HL-60 (cell line): ENCODE measurements at regions not wholly inside any gene's neighbourhood (a gene's known extent, or its start where the extent isn't known, plus 50 kb on each side); places are given as distances from the start of the nearest gene placed in this dataset.

Source experiments
- DNase-seq, 2 experiments: peaks; one replicate each; pipeline ENCODE4 v3.0.0-alpha.2; 2010 to 2020; ENCODE audit warnings: low read depth in 1 of 2, low spot score in 1 of 2
- H3K27ac ChIP-seq: fragments of 250-450 bp; sonication (Bioruptor Pico); replicated peaks from 2 replicates; pipeline ENCODE4 v1.5.1; 2020; ENCODE audit warnings: mild to moderate bottlenecking, moderate library complexity
- H3K27me3 ChIP-seq: fragments of 250-450 bp; sonication (Bioruptor Pico); 2 replicates; pipeline ENCODE4 v1.5.1; 2021; ENCODE audit warnings: mild to moderate bottlenecking, moderate library complexity; ENCODE audit not compliant: insufficient read depth, poor library complexity, severe bottlenecking
- H3K4me3 ChIP-seq: replicated peaks from 2 replicates; pipeline ENCODE4 v1.5.1; 2011; ENCODE audit warnings: mild to moderate bottlenecking, control low read depth, low read length; ENCODE audit not compliant: insufficient read depth
- CTCF ChIP-seq: IDR thresholded peaks from one replicate; pipeline ENCODE4 v1.5.1; 2011; ENCODE audit warnings: low read length, control low read depth, inconsistent platforms; ENCODE audit not compliant: insufficient read depth
- GABPA ChIP-seq: IDR thresholded peaks from 2 replicates; pipeline ENCODE4 v1.6.1; 2012; ENCODE audit warnings: low read depth
- POLR2AphosphoS5 ChIP-seq: IDR thresholded peaks from 2 replicates; pipeline ENCODE4 v1.6.1; 2012; ENCODE audit warnings: low read depth
- REST ChIP-seq: IDR thresholded peaks from 2 replicates; pipeline ENCODE4 v1.6.1; 2012; ENCODE audit warnings: low read depth; ENCODE audit not compliant: insufficient replicate concordance
- SPI1 ChIP-seq: IDR thresholded peaks from 2 replicates; pipeline ENCODE4 v1.6.1; 2012; ENCODE audit warnings: low read depth, mild to moderate bottlenecking, borderline replicate concordance

DNA sequence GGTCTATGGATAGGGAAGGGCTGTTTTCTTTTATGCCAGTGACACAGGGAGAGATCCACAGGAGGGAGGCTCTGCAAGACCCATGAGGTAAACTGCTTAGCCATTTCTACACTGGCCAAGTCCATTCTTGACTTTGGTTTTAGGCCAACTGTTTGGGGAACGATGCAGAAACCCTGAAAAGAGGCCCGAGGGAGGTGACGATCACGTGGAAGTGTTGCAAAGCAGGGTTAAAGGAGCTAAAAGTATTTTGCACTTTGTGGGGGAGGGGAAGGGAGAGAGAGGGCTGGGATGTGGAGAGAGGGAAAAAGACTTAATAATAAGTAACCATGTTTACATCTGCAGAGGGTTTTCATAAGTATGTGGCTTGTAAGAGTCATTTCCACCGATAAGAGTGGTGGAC, 239.7 kb downstream of the EMX2 start:
- TF ChIP-seq SPI1 (no peak), GABPA (no peak)
- no peaks in the 10 kb centered on the region for H3K27me3 ChIP-seq

GRCh38 chr10:117783698-117784395, 241.3 kb downstream of the EMX2 start:
- Histone ChIP-seq H3K4me3 (no peak overlapping the region), H3K27me3 (no peaks in the 10 kb centered on the region), H3K27ac (no peak overlapping the region)
- no peak for DNase-seq
- TF ChIP-seq CTCF (no peak), POLR2AphosphoS5 (no peak), SPI1 (no peak), GABPA (no peak)

More for the DNA sequence above, 239.7 kb downstream of the EMX2 start:
- H3K4me3 ChIP-seq = no peak overlapping the region
- no peak overlapping the region for H3K27ac ChIP-seq
- no peak for DNase-seq

DNA sequence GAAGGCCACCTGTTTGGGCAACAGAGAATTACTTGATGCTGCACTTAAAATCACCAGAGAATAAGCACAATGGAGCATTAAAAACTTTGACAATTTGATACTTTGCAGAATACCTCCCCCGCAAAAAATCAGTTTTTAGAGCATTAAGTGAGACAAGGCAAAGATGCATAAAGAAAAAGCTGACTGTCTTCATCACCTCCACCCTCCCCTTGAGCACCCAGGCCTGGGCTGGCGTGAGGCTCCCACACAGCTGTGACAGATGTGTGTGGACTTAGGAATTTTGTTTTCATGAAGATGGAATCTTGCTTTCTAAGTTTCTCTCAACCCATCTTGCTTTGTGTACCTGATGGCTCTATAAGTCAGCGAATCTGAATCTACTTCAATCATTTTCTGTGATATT, 242.2 kb downstream of the EMX2 start:
- no peaks in the 10 kb centered on the region for H3K27me3 ChIP-seq
- TF ChIP-seq POLR2AphosphoS5 (no peak), GABPA (no peak), CTCF (no peak), SPI1 (no peak), REST (no peak)

DNA sequence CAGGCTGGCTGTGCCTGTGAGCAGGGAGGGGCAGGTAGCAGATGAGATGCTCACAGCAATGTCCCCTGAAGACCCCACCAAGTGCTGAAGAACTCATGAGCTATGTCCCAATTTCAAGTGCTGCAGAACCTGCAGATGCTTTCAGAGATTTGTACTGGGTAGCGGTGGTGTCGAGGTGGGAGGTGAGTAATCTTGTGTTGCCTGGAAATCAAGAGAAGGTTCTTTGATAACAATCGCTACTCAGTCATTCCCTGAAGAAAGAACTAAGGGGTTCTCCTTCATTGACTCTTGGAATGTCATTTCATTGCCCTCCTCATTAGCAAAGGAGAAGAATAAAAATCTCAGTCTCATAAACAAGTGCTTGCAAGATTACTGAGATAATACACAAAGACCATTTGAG, 246.4 kb downstream of the EMX2 start:
- TF ChIP-seq SPI1 (no peak), POLR2AphosphoS5 (no peak), GABPA (no peak)
- no peak overlapping the region for H3K27ac ChIP-seq
- H3K4me3 ChIP-seq = no peak overlapping the region
- no peak for DNase-seq
- H3K27me3 ChIP-seq = no peaks in the 10 kb centered on the region

More for the DNA sequence above, 242.2 kb downstream of the EMX2 start:
- DNase-seq = no peak
- no peak overlapping the region for H3K4me3 ChIP-seq
- no peak overlapping the region for H3K27ac ChIP-seq

GRCh38 chr10:117790179-117790578, 247.6 kb downstream of the EMX2 start:
- TF ChIP-seq GABPA (no peak), POLR2AphosphoS5 (no peak), SPI1 (no peak), CTCF (no peak), REST (no peak)
- Histone ChIP-seq H3K4me3 (no peak overlapping the region), H3K27ac (no peak overlapping the region), H3K27me3 (no peaks in the 10 kb centered on the region)
- DNase-seq = no peak
